Testis (tissue), 2 donors: ENCODE measurements at regions not wholly inside any gene's neighbourhood (a gene's known extent, or its start where the extent isn't known, plus 50 kb on each side); places are given as distances from the start of the nearest gene placed in this dataset.

ENCODE experiments used
- POLR2A ChIP-seq: fragments of 450-650 bp; IDR thresholded peaks from one replicate; pipeline ENCODE4 v1.6.1; 2017; ENCODE audit warnings: antibody characterized with exemption, mild to moderate bottlenecking, moderate library complexity
- TF ChIP-seq, protein P1 (sequence below), 3 experiments: fragments of 450-650 bp in 2 of 3; fragments of 200-600 bp in 1 of 3; sonication (generic) in 1 of 3; IDR thresholded peaks; one replicate each; pipeline ENCODE4 v1.5.1; 2016 to 2019; ENCODE audit warnings: antibody characterized with exemption in 3 of 3, mild to moderate bottlenecking in 2 of 3, moderate library complexity in 1 of 3

DNA sequence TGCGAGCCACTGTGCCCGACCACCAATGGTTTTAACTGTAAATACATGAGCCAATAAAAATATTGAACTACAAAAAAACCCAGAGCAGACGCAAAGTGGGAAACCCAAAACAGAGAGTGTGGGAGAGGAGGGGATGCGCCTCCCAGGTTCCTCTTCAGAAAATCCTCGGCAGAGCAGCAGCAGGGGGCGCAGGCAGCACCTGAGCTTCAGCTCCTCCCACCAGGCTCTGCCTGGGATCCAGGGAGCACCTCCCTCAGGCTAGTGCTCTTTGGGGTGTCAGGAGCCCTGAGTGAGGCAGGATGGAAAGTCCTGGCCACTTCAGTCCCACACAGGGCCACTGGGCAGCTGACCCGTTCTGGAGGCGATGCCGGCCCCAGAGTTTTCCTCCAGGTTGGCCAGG is 536.9 kb upstream of the CDH4 start:
- TF ChIP-seq, protein P1, sequence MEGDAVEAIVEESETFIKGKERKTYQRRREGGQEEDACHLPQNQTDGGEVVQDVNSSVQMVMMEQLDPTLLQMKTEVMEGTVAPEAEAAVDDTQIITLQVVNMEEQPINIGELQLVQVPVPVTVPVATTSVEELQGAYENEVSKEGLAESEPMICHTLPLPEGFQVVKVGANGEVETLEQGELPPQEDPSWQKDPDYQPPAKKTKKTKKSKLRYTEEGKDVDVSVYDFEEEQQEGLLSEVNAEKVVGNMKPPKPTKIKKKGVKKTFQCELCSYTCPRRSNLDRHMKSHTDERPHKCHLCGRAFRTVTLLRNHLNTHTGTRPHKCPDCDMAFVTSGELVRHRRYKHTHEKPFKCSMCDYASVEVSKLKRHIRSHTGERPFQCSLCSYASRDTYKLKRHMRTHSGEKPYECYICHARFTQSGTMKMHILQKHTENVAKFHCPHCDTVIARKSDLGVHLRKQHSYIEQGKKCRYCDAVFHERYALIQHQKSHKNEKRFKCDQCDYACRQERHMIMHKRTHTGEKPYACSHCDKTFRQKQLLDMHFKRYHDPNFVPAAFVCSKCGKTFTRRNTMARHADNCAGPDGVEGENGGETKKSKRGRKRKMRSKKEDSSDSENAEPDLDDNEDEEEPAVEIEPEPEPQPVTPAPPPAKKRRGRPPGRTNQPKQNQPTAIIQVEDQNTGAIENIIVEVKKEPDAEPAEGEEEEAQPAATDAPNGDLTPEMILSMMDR (IDR thresholded peaks at IDR 0.05), result no peak
- TF ChIP-seq POLR2A, result no peak
